SK-N-SH treated with all-trans-retinoic acid at 6 μM for 48 hours (cell line): ENCODE measurements at regions not wholly inside any gene's neighbourhood (a gene's known extent, or its start where the extent isn't known, plus 50 kb on each side); places are given as distances from the start of the nearest gene placed in this dataset.

ENCODE experiments used
- ARNTL ChIP-seq: fragments of 450-650 bp; formaldehyde crosslinking; IDR thresholded peaks from 2 replicates; pipeline ENCODE4 v1.5.0; 2020; ENCODE audit warnings: low read depth, mild to moderate bottlenecking, moderate library complexity, borderline replicate concordance
- ESRRG ChIP-seq: fragments of 250-450 bp; sonication (Bioruptor Pico); IDR thresholded peaks from 2 replicates; pipeline ENCODE4 v1.6.1; 2021; ENCODE audit warnings: mild to moderate bottlenecking
- ISL1 ChIP-seq: fragments of 250-450 bp; sonication (Bioruptor Pico); IDR thresholded peaks from 2 replicates; pipeline ENCODE4 v2.1.2; 2022; ENCODE audit warnings: mild to moderate bottlenecking, moderate library complexity
- POU6F1 ChIP-seq: fragments of 250-450 bp; sonication (Bioruptor Pico); IDR thresholded peaks from 2 replicates; pipeline ENCODE4 v1.8.0; 2021; ENCODE audit warnings: low read depth, mild to moderate bottlenecking, moderate library complexity, borderline replicate concordance
- PPARA ChIP-seq: fragments of 250-450 bp; sonication (Bioruptor Pico); IDR thresholded peaks from 2 replicates; pipeline ENCODE4 v1.5.0; 2020; ENCODE audit warnings: mild to moderate bottlenecking, borderline replicate concordance
- TCF4 ChIP-seq: fragments of 250-450 bp; sonication (Bioruptor Pico); IDR thresholded peaks from 2 replicates; pipeline ENCODE4 v1.8.0; 2021; ENCODE audit warnings: mild to moderate bottlenecking, moderate library complexity, borderline replicate concordance
- ZC3H10 ChIP-seq: fragments of 250-450 bp; sonication (Bioruptor Pico); IDR thresholded peaks from 2 replicates; pipeline ENCODE4 v1.5.1; 2021; ENCODE audit warnings: mild to moderate bottlenecking, moderate library complexity
- ZFP3 ChIP-seq: fragments of 250-450 bp; sonication (Bioruptor Pico); IDR thresholded peaks from 2 replicates; pipeline ENCODE4 v1.5.0; 2020; ENCODE audit warnings: mild to moderate bottlenecking, moderate library complexity
- ZFP30 ChIP-seq: fragments of 450-650 bp; formaldehyde crosslinking; IDR thresholded peaks from 2 replicates; pipeline ENCODE4 v1.5.0; 2022; ENCODE audit warnings: mild to moderate bottlenecking, moderate library complexity
- ZNF565 ChIP-seq: fragments of 450-650 bp; formaldehyde crosslinking; conservative IDR thresholded peaks from 2 replicates; pipeline ENCODE4 v1.5.0; 2020; ENCODE audit warnings: low read depth, mild to moderate bottlenecking, moderate library complexity
- ZNF8 ChIP-seq: fragments of 450-650 bp; formaldehyde crosslinking; IDR thresholded peaks from 2 replicates; pipeline ENCODE4 v1.5.0; 2020; ENCODE audit warnings: mild to moderate bottlenecking, moderate library complexity
- TF ChIP-seq, protein P1 (sequence below): fragments of 250-450 bp; sonication (Bioruptor Pico); IDR thresholded peaks from 2 replicates; pipeline ENCODE4 v1.5.0; 2020; ENCODE audit warnings: mild to moderate bottlenecking, moderate library complexity
- TF ChIP-seq, protein P2 (sequence below): fragments of 250-450 bp; sonication (Bioruptor Pico); IDR thresholded peaks from 2 replicates; pipeline ENCODE4 v1.8.0; 2020; ENCODE audit warnings: mild to moderate bottlenecking, moderate library complexity, borderline replicate concordance

DNA sequence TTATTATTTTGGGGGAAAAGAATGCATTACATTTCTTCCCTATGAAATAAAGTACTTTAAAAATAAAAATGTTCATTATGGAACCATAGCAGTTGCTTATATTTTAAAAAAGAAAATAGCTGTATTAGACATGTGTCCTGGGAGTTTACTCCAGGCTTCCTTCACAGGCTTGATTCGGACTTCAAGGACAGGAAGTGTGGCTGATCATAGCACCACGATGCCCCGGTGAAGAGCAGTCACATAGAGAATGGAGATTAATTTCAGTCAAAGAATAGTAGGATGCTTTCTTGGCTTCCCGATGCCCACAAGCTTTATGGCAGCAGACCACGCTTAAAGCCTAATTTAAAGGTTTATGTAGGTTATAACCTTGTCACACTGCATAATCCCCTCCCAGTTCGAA is 125.1 kb downstream of the NPIPB5 start:
- TF ChIP-seq ZNF8: no peak
- no peak for TF ChIP-seq ESRRG (CRISPR knock-in tag)
- TF ChIP-seq ZFP3 (CRISPR knock-in tag): no peak
- TF ChIP-seq, protein P1, sequence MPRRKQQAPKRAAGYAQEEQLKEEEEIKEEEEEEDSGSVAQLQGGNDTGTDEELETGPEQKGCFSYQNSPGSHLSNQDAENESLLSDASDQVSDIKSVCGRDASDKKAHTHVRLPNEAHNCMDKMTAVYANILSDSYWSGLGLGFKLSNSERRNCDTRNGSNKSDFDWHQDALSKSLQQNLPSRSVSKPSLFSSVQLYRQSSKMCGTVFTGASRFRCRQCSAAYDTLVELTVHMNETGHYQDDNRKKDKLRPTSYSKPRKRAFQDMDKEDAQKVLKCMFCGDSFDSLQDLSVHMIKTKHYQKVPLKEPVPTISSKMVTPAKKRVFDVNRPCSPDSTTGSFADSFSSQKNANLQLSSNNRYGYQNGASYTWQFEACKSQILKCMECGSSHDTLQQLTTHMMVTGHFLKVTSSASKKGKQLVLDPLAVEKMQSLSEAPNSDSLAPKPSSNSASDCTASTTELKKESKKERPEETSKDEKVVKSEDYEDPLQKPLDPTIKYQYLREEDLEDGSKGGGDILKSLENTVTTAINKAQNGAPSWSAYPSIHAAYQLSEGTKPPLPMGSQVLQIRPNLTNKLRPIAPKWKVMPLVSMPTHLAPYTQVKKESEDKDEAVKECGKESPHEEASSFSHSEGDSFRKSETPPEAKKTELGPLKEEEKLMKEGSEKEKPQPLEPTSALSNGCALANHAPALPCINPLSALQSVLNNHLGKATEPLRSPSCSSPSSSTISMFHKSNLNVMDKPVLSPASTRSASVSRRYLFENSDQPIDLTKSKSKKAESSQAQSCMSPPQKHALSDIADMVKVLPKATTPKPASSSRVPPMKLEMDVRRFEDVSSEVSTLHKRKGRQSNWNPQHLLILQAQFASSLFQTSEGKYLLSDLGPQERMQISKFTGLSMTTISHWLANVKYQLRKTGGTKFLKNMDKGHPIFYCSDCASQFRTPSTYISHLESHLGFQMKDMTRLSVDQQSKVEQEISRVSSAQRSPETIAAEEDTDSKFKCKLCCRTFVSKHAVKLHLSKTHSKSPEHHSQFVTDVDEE (CRISPR knock-in tag): no peak
- no peak for TF ChIP-seq PPARA
- no peak for TF ChIP-seq ZFP30 (CRISPR knock-in tag)
- TF ChIP-seq POU6F1 (CRISPR knock-in tag): no peak
- no peak for TF ChIP-seq ARNTL (CRISPR knock-in tag)
- TF ChIP-seq, protein P2, sequence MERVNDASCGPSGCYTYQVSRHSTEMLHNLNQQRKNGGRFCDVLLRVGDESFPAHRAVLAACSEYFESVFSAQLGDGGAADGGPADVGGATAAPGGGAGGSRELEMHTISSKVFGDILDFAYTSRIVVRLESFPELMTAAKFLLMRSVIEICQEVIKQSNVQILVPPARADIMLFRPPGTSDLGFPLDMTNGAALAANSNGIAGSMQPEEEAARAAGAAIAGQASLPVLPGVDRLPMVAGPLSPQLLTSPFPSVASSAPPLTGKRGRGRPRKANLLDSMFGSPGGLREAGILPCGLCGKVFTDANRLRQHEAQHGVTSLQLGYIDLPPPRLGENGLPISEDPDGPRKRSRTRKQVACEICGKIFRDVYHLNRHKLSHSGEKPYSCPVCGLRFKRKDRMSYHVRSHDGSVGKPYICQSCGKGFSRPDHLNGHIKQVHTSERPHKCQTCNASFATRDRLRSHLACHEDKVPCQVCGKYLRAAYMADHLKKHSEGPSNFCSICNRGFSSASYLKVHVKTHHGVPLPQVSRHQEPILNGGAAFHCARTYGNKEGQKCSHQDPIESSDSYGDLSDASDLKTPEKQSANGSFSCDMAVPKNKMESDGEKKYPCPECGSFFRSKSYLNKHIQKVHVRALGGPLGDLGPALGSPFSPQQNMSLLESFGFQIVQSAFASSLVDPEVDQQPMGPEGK: no peak
- TF ChIP-seq ZNF565 (CRISPR knock-in tag): no peak
- TF ChIP-seq TCF4 (CRISPR knock-in tag): no peak
- TF ChIP-seq ZC3H10 (CRISPR knock-in tag): no peak
- no peak for TF ChIP-seq ISL1 (CRISPR knock-in tag)
